ENCODE measurements at regions not wholly inside any gene's neighbourhood (a gene's known extent, or its start where the extent isn't known, plus 50 kb on each side); places are given as distances from the start of the nearest gene placed in this dataset.

GRCh38 chr13:89967701-89968100 lies 1379.8 kb upstream of the MIR17HG start:
- TF ChIP-seq EZH2phosphoT487 (conservative IDR thresholded peaks at IDR 0.05; ENCODE audit: low read length) (no peak), CTCF (IDR thresholded peaks at IDR 0.05; ENCODE audit: insufficient read depth, low read length, poor library complexity, severe bottlenecking) (no peak)
- no peak overlapping the region for H3K4me3 ChIP-seq (ENCODE audit: insufficient read depth, low read length, poor library complexity, severe bottlenecking)
- no peaks in the 10 kb centered on the region for H3K79me2 ChIP-seq (ENCODE audit: insufficient read depth, low read length)
- H3K36me3 ChIP-seq (ENCODE audit: low read length) = no peaks in the 10 kb centered on the region
- H3K9me2 ChIP-seq (replicated peaks; ENCODE audit: insufficient read depth, low read length) = no peaks in the 10 kb centered on the region
- no peaks in the 10 kb centered on the region for H4K20me1 ChIP-seq (ENCODE audit: low read depth, low read length)
- no peak overlapping the region for H2AFZ ChIP-seq (ENCODE audit: low read depth, low read length, severe bottlenecking)
- H3K9ac ChIP-seq (ENCODE audit: low read length) = no peak overlapping the region
- no peak overlapping the region for H3K4me2 ChIP-seq (ENCODE audit: low read depth, low read length, poor library complexity, severe bottlenecking)
- H3F3A ChIP-seq (ENCODE audit: insufficient read depth) = no peaks in the 10 kb centered on the region
- H3K9me3 ChIP-seq (ENCODE audit: insufficient read depth, low read length) = no peaks in the 10 kb centered on the region
- H3K27me3 ChIP-seq (ENCODE audit: low read length) = no peaks in the 10 kb centered on the region
- no peak overlapping the region for H3K27ac ChIP-seq (ENCODE audit: low read depth, low read length)

DNA sequence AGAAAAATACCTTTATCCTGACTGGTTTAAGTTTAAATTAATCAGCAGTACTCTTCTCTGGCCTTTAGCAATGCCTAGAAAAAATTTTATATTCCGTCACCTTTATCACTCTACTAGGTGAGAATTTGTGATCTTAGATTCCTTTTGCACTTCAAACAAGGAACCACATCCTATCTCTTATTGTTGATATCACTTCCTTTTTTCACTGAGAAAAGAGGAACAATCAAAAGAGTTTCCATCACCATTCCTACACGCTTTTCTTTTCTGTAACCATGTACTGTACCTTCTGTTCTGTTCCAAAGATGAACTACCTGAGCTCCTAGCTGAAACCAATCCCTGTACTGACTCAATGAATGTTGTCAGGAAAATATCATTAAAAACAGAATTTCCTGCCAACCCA lies 1379.0 kb upstream of the MIR17HG start:
- H3K79me2 ChIP-seq (ENCODE audit: insufficient read depth, low read length) = no peaks in the 10 kb centered on the region
- no peak overlapping the region for H3K27ac ChIP-seq (ENCODE audit: low read depth, low read length)
- no peaks in the 10 kb centered on the region for H4K20me1 ChIP-seq (ENCODE audit: low read depth, low read length)
- no peaks in the 10 kb centered on the region for H3K9me2 ChIP-seq (replicated peaks; ENCODE audit: insufficient read depth, low read length)
- TF ChIP-seq CTCF (IDR thresholded peaks at IDR 0.05; ENCODE audit: insufficient read depth, low read length, poor library complexity, severe bottlenecking) = no peak
- TF ChIP-seq EZH2phosphoT487 (conservative IDR thresholded peaks at IDR 0.05; ENCODE audit: low read length) = no peak
- H3K4me2 ChIP-seq (ENCODE audit: low read depth, low read length, poor library complexity, severe bottlenecking) = no peak overlapping the region
- H3F3A ChIP-seq (ENCODE audit: insufficient read depth) = no peaks in the 10 kb centered on the region
- no peak overlapping the region for H2AFZ ChIP-seq (ENCODE audit: low read depth, low read length, severe bottlenecking)
- no peaks in the 10 kb centered on the region for H3K36me3 ChIP-seq (ENCODE audit: low read length)
- H3K27me3 ChIP-seq (ENCODE audit: low read length) = no peaks in the 10 kb centered on the region
- H3K9me3 ChIP-seq (ENCODE audit: insufficient read depth, low read length) = no peaks in the 10 kb centered on the region
- H3K4me3 ChIP-seq (ENCODE audit: insufficient read depth, low read length, poor library complexity, severe bottlenecking) = no peak overlapping the region
- no peak overlapping the region for H3K9ac ChIP-seq (ENCODE audit: low read length)

- Histone ChIP-seq H3K9ac (ENCODE audit: low read length) (no peak overlapping the region), H3K4me3 (ENCODE audit: insufficient read depth, low read length, poor library complexity, severe bottlenecking) (no peak overlapping the region), H3K9me3 (ENCODE audit: insufficient read depth, low read length) (no peaks in the 10 kb centered on the region), H3K9me2 (replicated peaks; ENCODE audit: insufficient read depth, low read length) (no peaks in the 10 kb centered on the region), H3K36me3 (ENCODE audit: low read length) (no peaks in the 10 kb centered on the region), H2AFZ (ENCODE audit: low read depth, low read length, severe bottlenecking) (no peak overlapping the region), H3K27ac (ENCODE audit: low read depth, low read length) (no peak overlapping the region), H3K27me3 (ENCODE audit: low read length) (no peaks in the 10 kb centered on the region), H4K20me1 (ENCODE audit: low read depth, low read length) (no peaks in the 10 kb centered on the region), H3K4me2 (ENCODE audit: low read depth, low read length, poor library complexity, severe bottlenecking) (no peak overlapping the region), H3F3A (ENCODE audit: insufficient read depth) (no peaks in the 10 kb centered on the region), H3K79me2 (ENCODE audit: insufficient read depth, low read length) (no peaks in the 10 kb centered on the region)
- no peak for TF ChIP-seq CTCF (IDR thresholded peaks at IDR 0.05; ENCODE audit: insufficient read depth, low read length, poor library complexity, severe bottlenecking)
- no peak for TF ChIP-seq EZH2phosphoT487 (conservative IDR thresholded peaks at IDR 0.05; ENCODE audit: low read length)
Observed at GRCh38 chr13:89970353-89970709, 1377.2 kb upstream of the MIR17HG start.

DNA sequence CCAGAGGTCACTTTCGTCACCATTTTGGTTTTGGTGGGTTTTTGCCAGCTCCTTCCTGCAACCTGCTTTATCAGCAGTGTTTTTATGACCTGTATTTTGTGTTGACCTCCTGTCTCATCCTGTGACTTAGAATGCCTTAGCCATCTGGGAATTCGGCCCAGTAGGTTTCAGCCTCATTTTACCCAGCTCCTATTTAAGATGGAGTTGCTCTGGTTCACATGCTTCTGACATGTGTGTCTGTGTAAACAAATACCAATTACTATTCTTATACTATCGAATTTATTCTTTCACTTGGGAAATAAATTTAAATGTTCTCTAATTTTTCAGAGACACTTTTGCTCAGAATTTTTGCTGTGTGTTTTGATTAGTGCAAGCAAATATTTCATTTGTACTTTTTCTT lies 1370.3 kb upstream of the MIR17HG start:
- Histone ChIP-seq H3K79me2 (ENCODE audit: insufficient read depth, low read length) (no peaks in the 10 kb centered on the region), H3K27ac (ENCODE audit: low read depth, low read length) (no peak overlapping the region), H2AFZ (ENCODE audit: low read depth, low read length, severe bottlenecking) (no peak overlapping the region), H3K9me3 (ENCODE audit: insufficient read depth, low read length) (no peaks in the 10 kb centered on the region), H3K4me3 (ENCODE audit: insufficient read depth, low read length, poor library complexity, severe bottlenecking) (no peak overlapping the region), H3K9me2 (replicated peaks; ENCODE audit: insufficient read depth, low read length) (no peaks in the 10 kb centered on the region), H3K27me3 (ENCODE audit: low read length) (no peaks in the 10 kb centered on the region), H3F3A (ENCODE audit: insufficient read depth) (no peaks in the 10 kb centered on the region), H3K36me3 (ENCODE audit: low read length) (no peaks in the 10 kb centered on the region), H3K9ac (ENCODE audit: low read length) (no peak overlapping the region), H3K4me2 (ENCODE audit: low read depth, low read length, poor library complexity, severe bottlenecking) (no peak overlapping the region), H4K20me1 (ENCODE audit: low read depth, low read length) (no peaks in the 10 kb centered on the region)
- TF ChIP-seq CTCF (IDR thresholded peaks at IDR 0.05; ENCODE audit: insufficient read depth, low read length, poor library complexity, severe bottlenecking) = no peak
- no peak for TF ChIP-seq EZH2phosphoT487 (conservative IDR thresholded peaks at IDR 0.05; ENCODE audit: low read length)
